ENCODE measurements at regions not wholly inside any gene's neighbourhood (a gene's known extent, or its start where the extent isn't known, plus 50 kb on each side); places are given as distances from the start of the nearest gene placed in this dataset.
A peak's percentile ranks its signal among the peaks of the same experiment; 100 is the strongest.

DNA sequence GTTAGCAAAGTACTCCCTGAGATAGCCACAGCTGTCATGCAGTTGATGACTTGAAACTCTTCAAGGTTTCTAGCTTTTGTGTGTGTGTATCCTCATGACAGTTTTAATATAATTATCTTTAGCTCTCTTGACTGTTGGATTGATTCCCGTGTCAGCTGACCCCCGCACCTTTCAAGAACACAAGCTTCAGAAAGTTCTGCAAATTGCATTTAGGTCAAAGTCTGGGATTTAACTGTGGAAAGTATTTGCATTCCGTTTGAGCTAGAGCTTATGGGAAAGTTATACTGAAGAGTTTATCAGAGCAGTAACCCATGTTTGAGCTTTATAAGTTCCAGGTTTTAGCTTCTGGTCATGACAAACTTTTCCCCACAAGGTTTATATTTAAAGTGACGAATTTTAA lies 380.1 kb upstream of the CHRM3 start:
- no peak for DNase-seq (ENCODE audit: low read depth)
- TF ChIP-seq, protein P1, sequence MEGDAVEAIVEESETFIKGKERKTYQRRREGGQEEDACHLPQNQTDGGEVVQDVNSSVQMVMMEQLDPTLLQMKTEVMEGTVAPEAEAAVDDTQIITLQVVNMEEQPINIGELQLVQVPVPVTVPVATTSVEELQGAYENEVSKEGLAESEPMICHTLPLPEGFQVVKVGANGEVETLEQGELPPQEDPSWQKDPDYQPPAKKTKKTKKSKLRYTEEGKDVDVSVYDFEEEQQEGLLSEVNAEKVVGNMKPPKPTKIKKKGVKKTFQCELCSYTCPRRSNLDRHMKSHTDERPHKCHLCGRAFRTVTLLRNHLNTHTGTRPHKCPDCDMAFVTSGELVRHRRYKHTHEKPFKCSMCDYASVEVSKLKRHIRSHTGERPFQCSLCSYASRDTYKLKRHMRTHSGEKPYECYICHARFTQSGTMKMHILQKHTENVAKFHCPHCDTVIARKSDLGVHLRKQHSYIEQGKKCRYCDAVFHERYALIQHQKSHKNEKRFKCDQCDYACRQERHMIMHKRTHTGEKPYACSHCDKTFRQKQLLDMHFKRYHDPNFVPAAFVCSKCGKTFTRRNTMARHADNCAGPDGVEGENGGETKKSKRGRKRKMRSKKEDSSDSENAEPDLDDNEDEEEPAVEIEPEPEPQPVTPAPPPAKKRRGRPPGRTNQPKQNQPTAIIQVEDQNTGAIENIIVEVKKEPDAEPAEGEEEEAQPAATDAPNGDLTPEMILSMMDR (IDR thresholded peaks at IDR 0.05; ENCODE audit: low read depth, low read length, missing control alignments): no peak
- no peak overlapping the region for H3K4me3 ChIP-seq (ENCODE audit: low read depth, low read length)
- in situ Hi-C loops (cut with HindIII; ENCODE audit: low sequenced_read_pairs): no loop called here

DNA sequence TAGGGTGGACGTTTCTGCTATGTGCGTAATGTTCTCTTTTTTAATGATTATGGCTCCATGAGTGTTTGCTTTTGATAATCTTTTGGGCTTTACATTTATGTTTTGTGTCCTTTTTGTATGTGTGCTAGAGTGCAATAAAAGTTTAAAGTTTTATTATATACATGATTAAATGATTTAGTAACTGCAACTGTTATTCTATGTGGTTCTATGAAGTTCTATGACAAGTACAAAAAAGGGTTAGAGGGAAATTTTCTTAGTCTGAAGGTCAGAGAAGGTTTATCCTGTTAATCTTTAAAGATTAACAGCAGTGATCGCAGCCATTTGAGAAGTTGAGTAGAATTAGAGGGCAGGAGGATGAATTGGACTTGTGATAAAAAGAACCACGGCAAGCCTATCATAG lies 386.4 kb upstream of the CHRM3 start:
- in situ Hi-C loops (cut with HindIII; ENCODE audit: low sequenced_read_pairs): no loop called here
- TF ChIP-seq, protein P1 (IDR thresholded peaks at IDR 0.05; ENCODE audit: low read depth, low read length, missing control alignments): no peak
- DNase-seq (ENCODE audit: low read depth): no peak

DNA sequence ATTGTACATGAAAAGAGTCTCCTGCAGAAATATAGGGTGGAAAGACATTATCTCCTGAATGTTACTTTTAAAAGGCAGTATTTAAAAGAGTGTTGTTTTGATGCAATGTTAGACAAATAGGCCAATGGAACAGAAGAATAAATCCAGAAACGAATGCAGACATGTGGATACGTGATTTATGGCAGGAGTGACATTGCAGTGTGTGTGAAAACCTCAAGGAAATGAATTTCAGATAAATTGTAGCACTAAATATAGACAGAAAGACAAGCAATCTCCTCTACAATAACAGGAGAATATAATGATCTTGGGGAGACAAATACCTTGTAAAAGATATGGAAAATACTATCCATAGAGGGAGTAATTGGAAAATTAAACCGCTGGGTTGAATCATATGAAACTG lies 387.8 kb upstream of the CHRM3 start:
- H3K4me3 ChIP-seq (ENCODE audit: low read depth, low read length): no peak overlapping the region
- in situ Hi-C loops (cut with HindIII; ENCODE audit: low sequenced_read_pairs): no loop called here
- DNase-seq (ENCODE audit: low read depth): no peak
- TF ChIP-seq, protein P1 (IDR thresholded peaks at IDR 0.05; ENCODE audit: low read depth, low read length, missing control alignments): no peak

More for the DNA sequence above, 386.4 kb upstream of the CHRM3 start:
- no peak overlapping the region for H3K4me3 ChIP-seq (ENCODE audit: low read depth, low read length)

DNA sequence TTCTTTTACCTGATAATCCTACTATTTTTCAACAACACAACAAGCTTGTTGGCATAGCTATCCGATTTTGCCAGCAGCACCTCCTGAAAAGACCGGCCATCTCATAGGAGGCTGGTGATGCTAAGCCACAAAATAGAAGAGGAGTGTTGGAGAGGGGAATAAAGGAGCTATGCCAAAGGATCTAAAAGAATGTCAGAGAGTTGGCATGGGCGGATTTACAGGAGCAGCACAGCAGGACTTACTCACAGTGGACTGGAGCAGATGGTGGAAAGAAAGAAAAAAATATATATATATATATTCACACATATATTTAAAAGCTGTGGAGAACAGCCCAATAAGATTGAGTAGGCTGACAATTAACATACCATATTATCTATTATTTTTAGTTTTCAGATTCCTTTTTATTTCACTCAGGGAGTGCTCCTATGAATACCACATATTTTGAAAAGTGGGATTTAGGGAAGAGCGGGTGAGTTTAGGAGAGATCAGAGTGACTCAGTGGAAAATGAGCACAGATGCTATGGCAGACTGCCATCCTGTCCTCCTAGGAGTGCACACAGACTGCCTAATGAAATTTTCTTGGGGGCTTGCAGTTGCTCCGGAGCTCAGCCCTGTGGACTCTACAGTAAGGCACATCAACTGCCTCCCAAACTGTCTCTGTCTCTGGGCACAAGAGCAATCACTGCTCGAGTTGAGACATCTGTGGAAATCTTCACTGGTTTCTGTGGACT lies 394.4 kb upstream of the CHRM3 start:
- TF ChIP-seq, protein P1 (IDR thresholded peaks at IDR 0.05; ENCODE audit: low read depth, low read length, missing control alignments): no peak
- H3K4me3 ChIP-seq (ENCODE audit: low read depth, low read length): no peak overlapping the region
- in situ Hi-C loops (cut with HindIII; ENCODE audit: low sequenced_read_pairs): no loop called here
- peak; percentile 29 for DNase-seq (ENCODE audit: low read depth)

DNA sequence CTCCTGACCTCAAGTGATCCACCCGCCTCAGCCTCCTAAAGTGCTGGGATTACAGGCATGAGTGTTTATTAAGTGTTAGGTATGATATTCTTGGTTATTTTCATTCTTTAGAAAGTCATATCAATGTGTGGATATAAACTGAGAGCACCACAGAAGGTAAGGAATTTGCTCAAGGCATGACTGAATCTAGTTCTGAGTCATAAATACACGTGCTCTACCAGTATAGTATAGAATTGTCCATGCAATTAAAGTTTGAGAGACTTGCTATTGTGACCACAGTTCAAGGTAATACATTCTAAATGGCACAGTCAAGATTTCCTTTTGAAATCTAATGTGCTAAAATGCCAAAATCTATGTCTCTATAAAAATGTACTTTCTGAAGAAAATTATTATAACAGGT lies 401.1 kb upstream of the CHRM3 start:
- DNase-seq (ENCODE audit: low read depth): no peak
- in situ Hi-C loops (cut with HindIII; ENCODE audit: low sequenced_read_pairs): no loop called here
- TF ChIP-seq, protein P1 (IDR thresholded peaks at IDR 0.05; ENCODE audit: low read depth, low read length, missing control alignments): no peak
- H3K4me3 ChIP-seq (ENCODE audit: low read depth, low read length): no peak overlapping the region

DNA sequence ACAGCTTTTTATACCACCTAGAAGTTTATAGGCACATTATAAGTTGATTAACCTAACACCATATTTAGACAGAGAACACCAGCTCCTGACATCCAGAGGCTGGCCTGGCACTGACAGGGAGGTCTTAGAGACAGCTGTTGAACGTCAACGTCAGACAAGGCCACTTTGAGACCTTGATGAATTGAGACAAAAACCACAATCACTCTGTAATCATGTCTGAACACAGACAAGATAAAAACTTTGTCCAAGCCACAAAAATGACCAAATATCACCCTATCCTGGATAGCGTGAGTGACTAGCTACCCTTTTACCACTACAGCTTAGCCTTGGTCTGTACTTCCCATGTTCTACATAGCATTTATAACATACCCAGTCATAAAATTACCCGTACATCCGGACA lies 403.6 kb upstream of the CHRM3 start:
- H3K4me3 ChIP-seq (ENCODE audit: low read depth, low read length): no peak overlapping the region
- no peak for DNase-seq (ENCODE audit: low read depth)
- in situ Hi-C loops (cut with HindIII; ENCODE audit: low sequenced_read_pairs): no loop called here
- TF ChIP-seq, protein P1 (IDR thresholded peaks at IDR 0.05; ENCODE audit: low read depth, low read length, missing control alignments): no peak
